ENCODE measurements at regions not wholly inside any gene's neighbourhood (a gene's known extent, or its start where the extent isn't known, plus 50 kb on each side); places are given as distances from the start of the nearest gene placed in this dataset.

DNA sequence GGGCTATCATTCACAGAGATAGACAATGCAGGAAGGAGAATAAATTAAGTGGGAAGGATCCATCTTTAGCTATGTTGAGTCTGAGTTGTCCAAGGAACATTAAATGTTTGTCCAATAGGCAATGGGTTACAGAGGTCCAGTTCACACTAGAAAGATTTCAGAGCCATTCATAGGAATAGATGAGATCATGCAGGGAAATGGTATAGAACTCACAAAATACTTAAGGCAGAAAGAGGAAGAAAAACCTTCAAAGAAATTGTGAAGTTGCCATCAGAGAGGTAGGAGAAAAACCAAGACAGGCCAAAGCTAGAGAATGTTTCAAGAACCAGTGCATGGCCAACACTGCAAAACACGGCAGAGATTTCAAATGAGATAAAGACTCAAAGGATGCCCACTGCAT, 94.1 kb downstream of the PHLDA1 start:
- no peaks in the 10 kb centered on the region for H3K9me3 ChIP-seq (ENCODE audit: control insufficient read depth in 2 of 3, low read length in 3 of 3)
- ChIA-PET POLR2A (no interaction called here), CTCF (no interaction called here)
- H3K4me1 Mint-ChIP-seq = peaks cover 0 to 16% (median 9%) of the 10 kb centered on the region in 7 donors
- H3K27ac ChIP-seq (ENCODE audit: low read depth, low read length) = no peak overlapping the region
- no peak for ATAC-seq
- H3K36me3 ChIP-seq (ENCODE audit: control insufficient read depth in 2 of 3, insufficient read depth in 3 of 3, low read length in 3 of 3) = no peaks in the 10 kb centered on the region
- H3K4me3 ChIP-seq (ENCODE audit: low read length) = no peak overlapping the region
- H3K9me3 Mint-ChIP-seq = peaks cover 0 to 8% (median 0%) of the 10 kb centered on the region in 11 donors
- no peak overlapping the region for H3K4me3 Mint-ChIP-seq
- H3K36me3 Mint-ChIP-seq = peaks cover 0 to 2% (median 0%) of the 10 kb centered on the region in 5 donors
- intact Hi-C loops (cut with micrococcal nuclease) = loop anchor here in 1 of 2 donors (5.0 kb wide), 1 partner anchor 215 kb away; no protein-coding TSS in a partner anchor
- peaks cover 0 to 14% of the 10 kb centered on the region in 2 donors for H3K4me1 ChIP-seq (ENCODE audit: control insufficient read depth in 2 of 2, insufficient read depth in 2 of 2, low read length in 2 of 2)
- H3K27ac Mint-ChIP-seq = no peak overlapping the region
- DNase-seq = no peak
- no peaks in the 10 kb centered on the region for H3K27me3 Mint-ChIP-seq
- H3K27me3 ChIP-seq (ENCODE audit: control insufficient read depth in 2 of 2, insufficient read depth in 2 of 2, low read length in 2 of 2) = no peaks in the 10 kb centered on the region

DNA sequence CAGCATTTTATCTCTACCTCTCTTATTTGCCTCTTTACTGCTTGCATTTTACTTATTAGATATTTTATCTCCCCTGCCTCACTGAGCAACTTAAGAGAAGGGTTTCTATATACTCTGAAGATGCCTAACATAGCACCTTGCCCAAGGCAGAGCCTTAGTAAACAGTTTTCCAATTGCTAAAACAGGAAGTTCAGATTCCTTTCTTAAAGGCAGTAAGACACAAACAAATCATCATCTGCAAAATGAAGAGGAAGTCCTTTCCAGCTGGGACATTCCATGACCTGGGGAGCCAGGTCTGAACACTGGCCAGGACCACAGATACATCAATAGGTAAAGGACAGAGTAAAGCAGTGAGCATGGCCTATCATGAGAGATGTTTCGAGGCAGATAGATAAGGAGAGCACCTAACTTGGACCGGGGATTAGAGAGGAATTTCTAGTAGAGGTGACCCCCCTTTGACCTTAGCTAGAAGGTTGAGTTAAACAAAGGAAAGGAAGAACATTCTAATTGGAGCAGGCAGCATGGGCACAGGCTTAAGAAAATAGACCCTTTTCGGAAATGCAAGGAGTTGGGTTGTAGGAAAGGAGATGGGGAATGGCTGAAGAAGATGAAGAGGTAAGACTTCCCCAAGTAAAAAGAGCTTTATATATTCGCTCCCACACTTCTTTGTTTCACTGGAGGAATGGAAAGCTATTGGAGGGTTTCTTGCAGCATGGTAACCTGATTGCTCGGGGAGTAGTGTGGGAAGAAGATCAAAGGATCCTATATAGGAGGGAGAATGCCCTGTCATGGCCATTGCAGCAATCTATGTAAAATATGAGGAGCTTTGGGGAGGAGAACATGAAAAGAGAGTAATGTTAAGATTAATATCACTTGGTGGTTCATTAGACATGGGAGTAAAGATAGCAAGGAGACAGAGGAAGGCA, 94.8 kb downstream of the PHLDA1 start:
- Mint-ChIP-seq H3K27ac (no peak overlapping the region), H3K4me1 (peaks cover 0 to 18% (median 9%) of the 10 kb centered on the region in 7 donors), H3K27me3 (peaks cover 0 to 4% (median 0%) of the 10 kb centered on the region in 5 donors), H3K9me3 (peaks cover 0 to 8% (median 0%) of the 10 kb centered on the region in 11 donors), H3K4me3 (no peak overlapping the region), H3K36me3 (peaks cover 0 to 5% (median 0%) of the 10 kb centered on the region in 5 donors)
- no peak overlapping the region for H3K27ac ChIP-seq (ENCODE audit: low read depth, low read length)
- no peaks in the 10 kb centered on the region for H3K27me3 ChIP-seq (ENCODE audit: control insufficient read depth in 2 of 2, insufficient read depth in 2 of 2, low read length in 2 of 2)
- H3K4me3 ChIP-seq (ENCODE audit: low read length) = no peak overlapping the region
- no peaks in the 10 kb centered on the region for H3K36me3 ChIP-seq (ENCODE audit: control insufficient read depth in 2 of 3, insufficient read depth in 3 of 3, low read length in 3 of 3)
- H3K4me1 ChIP-seq (ENCODE audit: control insufficient read depth in 2 of 2, insufficient read depth in 2 of 2, low read length in 2 of 2) = peaks cover 0 to 14% of the 10 kb centered on the region in 2 donors
- intact Hi-C loops (cut with micrococcal nuclease) = loop anchor here in 1 of 2 donors (5.0 kb wide), 1 partner anchor 214 kb away; no protein-coding TSS in a partner anchor
- no peak for ATAC-seq
- no peak for DNase-seq
- CTCF ChIA-PET = no interaction called here
- no peaks in the 10 kb centered on the region for H3K9me3 ChIP-seq (ENCODE audit: control insufficient read depth in 2 of 3, low read length in 3 of 3)
- POLR2A ChIA-PET = no interaction called here

DNA sequence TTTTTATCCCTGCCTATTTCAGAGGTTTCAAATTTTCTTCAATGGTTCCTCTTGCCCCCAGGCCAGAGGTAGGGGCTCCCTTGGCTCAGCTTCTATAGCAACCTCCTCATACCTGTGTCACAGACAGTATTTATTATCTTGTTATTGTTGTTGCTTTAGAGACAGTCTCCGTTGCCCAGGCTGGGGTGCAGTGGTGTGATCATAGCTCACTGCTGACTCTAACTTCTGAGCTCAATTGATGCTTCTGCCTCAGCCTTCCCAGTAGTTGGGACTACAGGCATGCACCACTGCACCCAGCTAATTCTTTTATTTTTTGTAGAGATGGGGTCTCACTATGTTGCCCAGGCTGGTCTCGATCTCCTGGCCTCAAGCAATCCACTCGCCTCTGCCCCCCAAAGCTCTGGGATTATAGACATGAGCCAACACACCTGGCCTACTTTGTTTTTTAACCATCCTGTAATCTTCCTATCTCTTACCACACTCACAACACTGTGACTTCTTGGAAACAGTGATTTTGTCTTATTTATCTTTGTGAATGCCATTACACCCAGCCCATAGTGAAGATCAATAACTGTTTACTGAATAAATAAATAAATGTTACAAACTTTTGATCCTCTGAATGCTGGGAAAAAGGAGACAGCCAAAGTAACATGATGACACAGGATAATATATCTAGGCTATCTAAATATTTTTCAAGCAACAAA, 95.9 kb downstream of the PHLDA1 start:
- DNase-seq = no peak

DNA sequence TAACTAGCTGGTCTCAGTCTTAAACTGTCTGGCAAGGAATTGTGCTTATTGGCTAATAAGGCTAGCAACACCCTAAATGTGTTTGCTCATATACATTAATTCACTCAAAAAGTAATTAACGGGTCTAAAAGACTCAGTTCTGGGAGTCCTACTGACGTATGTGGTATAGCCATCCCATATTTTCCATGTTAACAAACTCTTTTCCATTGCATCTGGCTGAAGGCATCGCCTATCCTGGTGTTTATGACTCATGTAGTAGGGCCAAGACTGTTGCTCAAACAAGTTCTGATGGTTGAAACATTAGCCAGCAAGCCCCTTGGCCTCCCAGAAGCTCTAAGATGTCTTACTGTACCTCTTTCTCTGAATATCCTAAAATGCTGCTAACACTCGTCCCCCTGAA, 98.5 kb downstream of the PHLDA1 start:
- no peak overlapping the region for H3K27ac ChIP-seq (ENCODE audit: low read depth, low read length)
- Mint-ChIP-seq H3K4me3 (no peak overlapping the region), H3K27me3 (peaks cover 0 to 16% (median 2%) of the 10 kb centered on the region in 5 donors), H3K27ac (no peak overlapping the region), H3K4me1 (peaks cover 0 to 26% (median 9%) of the 10 kb centered on the region in 7 donors), H3K9me3 (no peaks in the 10 kb centered on the region), H3K36me3 (peaks cover 0 to 7% (median 0%) of the 10 kb centered on the region in 5 donors)
- ATAC-seq (no peak), DNase-seq (no peak)
- H3K36me3 ChIP-seq (ENCODE audit: control insufficient read depth in 2 of 3, insufficient read depth in 3 of 3, low read length in 3 of 3) = no peaks in the 10 kb centered on the region
- ChIA-PET POLR2A (no interaction called here), CTCF (no interaction called here)
- intact Hi-C loops (cut with micrococcal nuclease) = loop anchor here in 1 of 2 donors (5.0 kb wide), 1 partner anchor 624 kb away; the partner anchor contains the start of gene OSBPL8
- H3K9me3 ChIP-seq (ENCODE audit: control insufficient read depth in 2 of 3, low read length in 3 of 3) = no peaks in the 10 kb centered on the region
- H3K4me3 ChIP-seq (ENCODE audit: low read length) = no peak overlapping the region
- H3K27me3 ChIP-seq (ENCODE audit: control insufficient read depth in 2 of 2, insufficient read depth in 2 of 2, low read length in 2 of 2) = no peaks in the 10 kb centered on the region
- H3K4me1 ChIP-seq (ENCODE audit: control insufficient read depth in 2 of 2, insufficient read depth in 2 of 2, low read length in 2 of 2) = peaks cover 0 to 14% of the 10 kb centered on the region in 2 donors

More for the DNA sequence above, 95.9 kb downstream of the PHLDA1 start:
- Histone ChIP-seq H3K4me1 (ENCODE audit: control insufficient read depth in 2 of 2, insufficient read depth in 2 of 2, low read length in 2 of 2) (peaks cover 0 to 14% of the 10 kb centered on the region in 2 donors), H3K36me3 (ENCODE audit: control insufficient read depth in 2 of 3, insufficient read depth in 3 of 3, low read length in 3 of 3) (no peaks in the 10 kb centered on the region), H3K27me3 (ENCODE audit: control insufficient read depth in 2 of 2, insufficient read depth in 2 of 2, low read length in 2 of 2) (no peaks in the 10 kb centered on the region), H3K9me3 (ENCODE audit: control insufficient read depth in 2 of 3, low read length in 3 of 3) (no peaks in the 10 kb centered on the region), H3K27ac (ENCODE audit: low read depth, low read length) (no peak overlapping the region), H3K4me3 (ENCODE audit: low read length) (no peak overlapping the region)
- H3K4me3 Mint-ChIP-seq = peak overlapping the region in 1 of 10 donors; percentile 50
- H3K27ac Mint-ChIP-seq = peak overlapping the region in 1 of 9 donors; percentile 73
- intact Hi-C loops (cut with micrococcal nuclease) = loop anchor here in 1 of 2 donors (2.0 to 5.0 kb wide), 3 partner anchors 121 to 213 kb away; partner anchors contain the start of gene NAP1L1
- H3K27me3 Mint-ChIP-seq = peaks cover 0 to 4% (median 0%) of the 10 kb centered on the region in 5 donors
- peaks cover 0 to 7% (median 0%) of the 10 kb centered on the region in 11 donors for H3K9me3 Mint-ChIP-seq
- no peak for ATAC-seq
- ChIA-PET CTCF (no interaction called here), POLR2A (no interaction called here)
- H3K36me3 Mint-ChIP-seq = peaks cover 0 to 5% (median 0%) of the 10 kb centered on the region in 5 donors
- H3K4me1 Mint-ChIP-seq = peaks cover 0 to 21% (median 9%) of the 10 kb centered on the region in 7 donors

DNA sequence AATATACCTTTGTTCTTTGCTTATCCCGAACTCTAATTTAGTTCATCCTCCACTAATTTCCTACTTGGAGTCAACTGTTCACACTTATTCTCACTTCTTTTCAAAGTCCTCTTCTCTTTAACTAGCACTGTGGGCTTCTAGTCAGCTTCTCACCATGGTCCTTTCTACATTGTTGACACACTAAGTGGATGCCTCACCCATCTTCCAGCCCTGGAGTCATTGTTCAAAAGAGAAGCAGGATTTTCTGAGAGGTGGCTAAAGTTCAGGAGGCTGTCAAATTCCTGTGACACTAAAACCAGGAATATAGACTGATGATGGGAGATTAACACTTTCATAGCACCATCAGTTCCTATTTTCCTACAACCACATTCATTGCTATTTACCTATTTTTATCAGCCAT, 99.3 kb downstream of the PHLDA1 start:
- Histone ChIP-seq H3K4me3 (ENCODE audit: low read length) (no peak overlapping the region), H3K27ac (ENCODE audit: low read depth, low read length) (no peak overlapping the region), H3K9me3 (ENCODE audit: control insufficient read depth in 2 of 3, low read length in 3 of 3) (no peaks in the 10 kb centered on the region), H3K27me3 (ENCODE audit: control insufficient read depth in 2 of 2, insufficient read depth in 2 of 2, low read length in 2 of 2) (no peaks in the 10 kb centered on the region), H3K36me3 (ENCODE audit: control insufficient read depth in 2 of 3, insufficient read depth in 3 of 3, low read length in 3 of 3) (no peaks in the 10 kb centered on the region), H3K4me1 (ENCODE audit: control insufficient read depth in 2 of 2, insufficient read depth in 2 of 2, low read length in 2 of 2) (peaks cover 0 to 14% of the 10 kb centered on the region in 2 donors)
- intact Hi-C loops (cut with micrococcal nuclease) = loop anchor here in 1 of 2 donors (5.0 kb wide), 1 partner anchor 625 kb away; the partner anchor contains the start of gene OSBPL8
- DNase-seq = no peak
- Mint-ChIP-seq H3K4me3 (no peak overlapping the region), H3K36me3 (peaks cover 0 to 11% (median 0%) of the 10 kb centered on the region in 5 donors), H3K27me3 (peaks cover 0 to 16% (median 2%) of the 10 kb centered on the region in 5 donors), H3K27ac (peak overlapping the region in 3 of 9 donors; percentile 1 to 68 (median 46)), H3K9me3 (peaks cover 0 to 3% (median 0%) of the 10 kb centered on the region in 11 donors), H3K4me1 (peaks cover 0 to 26% (median 9%) of the 10 kb centered on the region in 7 donors)
- CTCF ChIA-PET = interaction anchor here (0.6 kb wide), 1 partner anchor 65 kb away, joined by 3 read pairs; no protein-coding TSS in a partner anchor
- POLR2A ChIA-PET = no interaction called here
- ATAC-seq = no peak

DNA sequence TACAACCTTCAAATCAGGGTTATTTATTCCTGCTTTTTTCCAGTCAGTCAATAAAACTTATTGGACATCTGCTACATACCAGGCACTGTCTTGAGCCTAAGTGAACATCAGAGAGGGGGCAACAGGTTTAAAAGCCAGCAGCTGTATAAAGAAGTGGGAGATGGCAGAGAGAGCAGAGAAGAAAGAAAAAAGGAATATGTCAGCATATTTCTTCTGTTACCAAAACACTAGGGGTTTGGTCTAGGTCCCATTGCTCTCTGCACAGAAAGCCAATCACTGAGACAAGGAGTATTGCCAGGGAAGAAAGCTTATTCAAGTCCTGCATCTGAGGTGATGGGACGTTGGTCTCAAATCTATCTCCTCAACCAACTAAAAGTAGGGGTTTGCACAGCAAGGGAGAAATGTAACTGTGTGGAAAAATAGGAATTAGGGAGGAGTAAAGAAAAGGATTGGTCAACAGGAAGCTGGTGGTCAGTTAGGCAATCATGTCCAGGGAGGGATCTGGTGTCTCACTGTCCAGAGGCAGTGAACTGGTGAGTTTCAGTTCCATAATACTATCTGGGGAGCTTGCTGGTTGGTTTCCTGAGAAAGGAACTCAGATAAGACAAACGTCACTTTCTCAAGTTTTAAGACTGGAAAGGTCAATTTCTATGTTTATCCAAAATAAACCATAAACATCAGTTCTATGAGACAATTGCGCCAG, 107.5 kb downstream of the PHLDA1 start:
- H3K27ac ChIP-seq (ENCODE audit: low read depth, low read length) = no peak overlapping the region
- peaks cover 0 to 32% (median 11%) of the 10 kb centered on the region in 11 donors for H3K9me3 Mint-ChIP-seq
- H3K27me3 ChIP-seq (ENCODE audit: control insufficient read depth in 2 of 2, insufficient read depth in 2 of 2, low read length in 2 of 2) = no peaks in the 10 kb centered on the region
- H3K4me1 Mint-ChIP-seq = peaks cover 0 to 26% (median 0%) of the 10 kb centered on the region in 7 donors
- no peak for ATAC-seq
- intact Hi-C loops (cut with micrococcal nuclease) = loop anchor here in 1 of 2 donors (10.0 kb wide), 1 partner anchor 51 kb away; no protein-coding TSS in a partner anchor
- peaks cover 0 to 10% (median 0%) of the 10 kb centered on the region in 5 donors for H3K27me3 Mint-ChIP-seq
- no peaks in the 10 kb centered on the region for H3K4me1 ChIP-seq (ENCODE audit: control insufficient read depth in 2 of 2, insufficient read depth in 2 of 2, low read length in 2 of 2)
- no peak overlapping the region for H3K4me3 Mint-ChIP-seq
- ChIA-PET POLR2A (no interaction called here), CTCF (no interaction called here)
- no peak overlapping the region for H3K4me3 ChIP-seq (ENCODE audit: low read length)
- peak overlapping the region in 1 of 9 donors; percentile 69 for H3K27ac Mint-ChIP-seq
- peaks cover 0 to 40% (median 6%) of the 10 kb centered on the region in 5 donors for H3K36me3 Mint-ChIP-seq
- DNase-seq = no peak
- H3K9me3 ChIP-seq (ENCODE audit: control insufficient read depth in 2 of 3, low read length in 3 of 3) = no peaks in the 10 kb centered on the region
- no peaks in the 10 kb centered on the region for H3K36me3 ChIP-seq (ENCODE audit: control insufficient read depth in 2 of 3, insufficient read depth in 3 of 3, low read length in 3 of 3)

All from naive thymus-derived CD4-positive, alpha-beta T cell (primary cell).